SW 1271 (cell line): ENCODE measurements at regions not wholly inside any gene's neighbourhood (a gene's known extent, or its start where the extent isn't known, plus 50 kb on each side); places are given as distances from the start of the nearest gene placed in this dataset.

Experiments used
- DNase-seq, 2 experiments: peaks; one replicate each; lab custom pipeline; 2025; lab: John Stamatoyannopoulos, UW

DNA sequence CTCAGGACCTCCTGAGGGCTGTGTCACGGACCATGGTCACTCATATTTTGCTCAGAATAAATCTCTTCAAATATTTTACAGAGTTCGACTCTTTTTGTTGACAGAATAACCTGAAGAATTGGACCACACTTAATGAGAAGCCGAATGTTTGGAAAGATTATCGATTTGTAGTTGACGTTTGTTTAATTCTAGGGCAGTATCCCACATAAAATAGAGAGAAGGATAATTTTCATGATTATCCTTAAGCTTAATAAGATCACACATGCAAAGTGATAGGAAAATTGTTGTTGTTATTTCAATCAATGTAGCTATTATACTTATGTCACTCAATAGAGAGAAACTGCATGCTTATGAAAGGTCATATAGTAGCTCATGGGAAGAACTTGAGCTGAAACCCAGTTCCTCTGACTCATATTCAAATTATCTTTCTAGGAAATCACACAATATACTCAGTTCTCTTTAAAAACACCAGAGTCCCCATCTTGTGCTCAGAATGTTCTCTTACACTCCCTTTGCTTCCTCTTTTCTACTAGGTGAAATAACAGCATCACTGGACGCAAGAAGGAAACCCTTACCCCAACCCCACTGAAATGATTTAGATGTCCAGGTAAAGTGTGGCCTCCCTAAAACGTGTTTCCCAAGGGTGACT lies 982.1 kb downstream of the TSN start:
- no peak for DNase-seq

DNA sequence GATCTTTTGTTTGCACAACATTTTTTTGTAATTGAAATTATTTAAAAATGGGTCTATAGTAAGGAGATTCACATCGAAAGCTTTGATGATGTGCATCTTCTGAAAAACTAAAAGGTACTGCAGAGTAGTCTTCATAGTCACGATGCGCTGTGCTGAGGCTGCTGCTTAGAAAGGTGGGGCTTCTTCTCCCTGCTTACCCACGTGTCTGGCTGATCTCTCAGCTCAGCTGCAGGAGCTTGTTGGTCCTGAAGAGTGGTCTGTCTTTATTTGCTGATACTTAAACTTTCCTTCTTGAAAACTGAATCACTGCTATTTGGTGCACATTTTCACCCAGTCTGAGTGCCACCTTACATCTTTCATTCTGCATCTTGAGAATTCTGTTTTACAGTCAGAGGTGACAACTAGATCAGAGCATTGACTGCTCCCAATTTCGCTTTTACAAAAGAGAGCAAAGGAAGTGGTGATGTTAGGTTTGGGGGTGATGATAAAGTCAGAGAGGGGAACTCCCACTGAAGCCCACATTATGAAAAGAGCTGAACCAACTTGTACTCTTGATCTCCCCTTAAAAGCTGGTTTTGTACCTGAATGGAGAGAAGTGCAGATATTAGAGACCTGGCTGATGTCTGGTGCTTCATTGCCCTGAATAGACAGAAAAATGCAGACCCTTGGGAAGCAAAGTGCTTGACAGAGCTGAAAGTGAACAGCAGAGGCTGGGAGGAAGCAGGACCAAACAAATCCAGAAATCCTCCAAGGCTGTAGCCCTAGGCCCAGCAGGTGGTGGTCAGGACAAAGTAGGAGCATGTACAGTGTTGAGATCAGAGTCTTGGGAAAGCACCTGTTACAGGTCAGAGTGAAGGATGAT lies 984.5 kb downstream of the TSN start:
- DNase-seq, result no peak

GRCh38 chr2:122740594-122740948 lies 985.1 kb downstream of the TSN start:
- no peak for DNase-seq

DNA sequence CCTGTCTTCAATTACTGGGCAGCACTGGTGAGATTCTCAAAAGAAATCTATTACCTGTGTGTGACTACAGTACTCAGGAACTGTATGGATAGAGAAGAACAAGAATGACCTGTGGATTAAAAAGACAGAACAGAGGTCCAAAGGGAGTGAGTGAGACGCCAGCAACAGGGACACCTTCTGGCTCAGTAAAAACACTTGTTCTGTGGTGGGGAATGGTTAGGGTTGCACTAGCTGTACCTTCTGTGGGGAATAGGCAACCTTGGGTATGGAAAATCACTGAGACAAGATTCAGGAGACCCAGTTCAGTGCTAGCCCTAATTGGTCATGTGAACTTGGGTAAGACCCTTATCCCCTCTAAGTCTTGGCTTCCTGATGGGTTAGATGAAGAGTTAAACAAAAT lies 986.0 kb downstream of the TSN start:
- DNase-seq, result no peak

GRCh38 chr2:122743021-122743675 lies 987.7 kb downstream of the TSN start:
- DNase-seq, result no peak

DNA sequence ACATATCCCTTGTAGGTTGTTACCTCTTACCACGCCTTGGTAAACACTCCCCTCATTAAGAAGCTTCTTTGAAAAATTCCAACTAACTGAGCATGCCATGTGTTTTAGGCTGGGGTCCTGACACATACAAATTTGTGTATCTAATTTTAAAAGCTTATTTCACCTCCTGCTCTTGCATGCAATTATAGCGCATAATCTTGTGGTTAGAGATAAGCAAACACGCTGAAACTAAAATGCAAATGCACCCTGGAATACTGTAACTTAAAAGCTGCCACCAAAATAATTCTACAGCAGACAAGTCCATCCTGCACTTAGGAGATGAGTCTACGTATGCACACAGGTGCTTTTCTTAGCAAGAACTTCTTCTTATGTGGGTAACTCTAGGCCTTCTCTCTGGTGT lies 990.2 kb downstream of the TSN start:
- no peak for DNase-seq

DNA sequence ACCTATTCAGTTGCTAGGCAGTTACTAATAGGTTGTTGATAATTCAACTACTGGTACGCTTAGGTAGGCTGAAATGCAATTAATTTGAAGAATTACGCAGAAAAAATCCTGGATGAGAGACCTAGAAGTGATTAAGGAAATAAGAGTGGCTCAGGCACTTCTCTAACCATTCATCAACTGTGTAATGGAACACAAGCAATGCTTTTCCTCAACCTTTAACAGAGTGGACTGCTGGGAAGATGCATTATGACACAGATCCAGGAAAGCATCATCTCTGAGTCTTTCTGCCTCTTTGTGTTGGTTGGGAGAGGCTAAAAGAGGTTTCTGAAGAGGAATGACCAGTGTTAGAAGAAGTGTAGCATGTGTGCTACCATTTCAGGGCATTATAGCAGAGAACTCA lies 992.2 kb downstream of the TSN start:
- DNase-seq, result no peak

DNA sequence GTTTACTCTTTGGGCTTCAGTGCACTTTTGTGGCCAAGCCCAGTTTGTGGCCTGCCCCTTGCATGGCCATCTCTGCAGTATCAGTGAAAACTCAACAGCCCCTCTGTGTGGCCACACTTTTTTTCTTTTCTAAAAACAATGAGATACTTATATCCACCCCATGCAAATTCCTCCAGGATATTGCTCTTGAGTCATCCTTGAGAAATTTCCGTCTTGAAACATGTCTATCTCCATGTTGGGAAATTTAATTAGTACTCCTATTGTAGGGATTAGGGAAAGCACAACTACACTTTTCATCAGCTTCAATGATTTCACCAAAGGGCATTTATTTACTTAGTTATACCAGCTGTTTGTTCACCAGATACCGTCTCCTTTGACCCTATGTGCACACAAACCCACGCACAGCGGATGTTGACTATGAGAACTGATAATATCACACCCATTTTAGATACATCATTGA lies 993.1 kb downstream of the TSN start:
- no peak for DNase-seq

DNA sequence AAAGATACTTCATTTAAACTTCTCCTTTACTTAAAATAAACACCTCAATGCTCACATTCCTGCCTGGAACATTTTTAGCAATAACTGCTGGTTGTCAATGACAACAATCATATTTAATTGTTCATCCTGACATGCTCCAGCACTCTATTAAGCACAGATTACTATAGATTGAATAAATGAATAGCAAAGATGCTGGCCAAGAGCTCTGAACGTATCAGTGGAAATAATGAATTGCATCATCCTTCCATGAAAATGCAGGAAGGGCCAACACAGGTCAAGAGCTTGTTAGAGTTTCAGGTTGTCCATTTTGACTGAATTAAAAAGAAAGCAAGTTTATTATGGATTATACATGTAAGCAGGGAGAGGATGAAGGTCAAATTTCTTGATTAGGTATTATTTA lies 994.0 kb downstream of the TSN start:
- no peak for DNase-seq

DNA sequence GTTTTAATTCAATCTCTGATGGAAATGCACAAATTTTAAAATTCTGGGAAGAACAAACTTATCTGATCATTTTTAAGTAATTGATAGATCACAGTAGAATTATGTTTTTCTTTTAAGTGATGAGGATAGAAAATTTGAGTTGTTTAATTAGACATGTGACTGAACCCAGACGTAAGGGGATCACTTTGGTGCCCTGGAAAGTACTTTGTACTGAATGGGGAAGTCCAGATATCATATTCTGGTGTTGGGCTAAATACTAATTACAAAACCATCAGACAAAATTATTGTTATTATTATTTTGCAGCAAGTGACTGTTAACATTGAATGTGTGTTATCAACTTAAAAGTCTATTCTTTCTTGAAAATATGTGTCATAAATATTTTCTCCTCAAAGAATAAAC lies 994.6 kb downstream of the TSN start:
- DNase-seq, result no peak

DNA sequence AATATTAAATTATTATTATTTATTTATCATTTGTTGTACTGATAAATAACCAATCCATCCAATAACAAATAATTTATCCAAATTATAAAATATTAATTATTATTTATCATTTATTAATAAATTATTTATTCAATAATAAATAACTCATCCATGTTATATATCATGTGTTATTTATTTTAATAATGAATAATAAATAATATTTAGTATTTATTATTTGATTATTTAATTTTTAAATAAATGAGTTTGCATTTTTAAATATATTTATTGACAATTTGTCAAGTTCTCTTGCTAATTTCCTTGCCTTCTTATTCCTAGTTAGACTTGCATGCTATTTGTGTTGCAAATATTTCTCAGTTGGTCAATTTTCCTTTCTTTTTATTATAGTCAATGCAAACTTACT lies 995.4 kb downstream of the TSN start:
- no peak for DNase-seq

GRCh38 chr2:122753336-122753735 lies 997.9 kb downstream of the TSN start:
- no peak for DNase-seq

DNA sequence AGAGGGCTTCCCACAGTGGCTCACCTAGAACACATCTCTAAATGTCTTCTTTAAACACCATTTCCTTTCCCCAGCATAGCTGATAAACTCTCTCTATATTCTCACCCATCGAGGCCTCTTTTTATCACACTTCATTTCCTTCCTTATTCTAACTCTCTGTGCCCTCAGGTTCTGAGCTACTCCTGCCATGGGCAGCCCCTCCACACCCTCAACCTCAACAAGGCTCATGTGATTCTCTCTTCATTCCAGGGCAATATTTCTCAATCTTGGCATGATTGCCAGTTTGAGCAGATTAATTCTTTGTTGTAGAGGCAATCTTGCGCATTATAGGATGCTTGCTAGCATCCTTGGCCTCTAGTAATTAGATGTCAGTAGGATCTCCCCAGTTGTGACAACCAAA lies 999.1 kb downstream of the TSN start:
- DNase-seq, result no peak

GRCh38 chr2:122755281-122755780 lies 999.9 kb downstream of the TSN start:
- no peak for DNase-seq

- DNase-seq, result no peak
Measured at GRCh38 chr2:122758967-122759366, 1003.5 kb downstream of the TSN start.

DNA sequence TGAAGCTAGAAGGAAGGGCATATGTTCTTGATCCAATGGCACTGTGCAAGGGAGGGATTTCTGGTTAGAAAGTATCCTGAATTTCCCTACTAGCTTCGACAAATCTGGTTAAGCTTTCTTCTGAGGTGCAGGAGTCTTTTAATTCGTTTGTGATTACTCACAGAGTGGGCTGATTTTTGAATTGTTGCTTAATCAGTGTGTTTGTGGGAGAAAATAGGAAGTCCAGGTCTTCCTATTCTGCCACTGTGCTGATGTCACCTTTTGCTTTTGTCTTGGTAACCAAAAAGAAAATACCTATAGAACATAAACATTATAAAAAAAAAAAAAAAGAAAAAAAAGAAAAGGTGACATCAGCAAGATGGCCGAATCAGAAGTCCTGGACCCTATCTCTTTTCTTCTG lies 1008.6 kb downstream of the TSN start:
- no peak for DNase-seq

GRCh38 chr2:122780251-122780650 lies 1024.8 kb downstream of the TSN start:
- no peak for DNase-seq

GRCh38 chr2:122794100-122794499 lies 1038.6 kb downstream of the TSN start:
- no peak for DNase-seq

- no peak for DNase-seq
Measured at GRCh38 chr2:122795763-122796162, 1040.3 kb downstream of the TSN start.

DNA sequence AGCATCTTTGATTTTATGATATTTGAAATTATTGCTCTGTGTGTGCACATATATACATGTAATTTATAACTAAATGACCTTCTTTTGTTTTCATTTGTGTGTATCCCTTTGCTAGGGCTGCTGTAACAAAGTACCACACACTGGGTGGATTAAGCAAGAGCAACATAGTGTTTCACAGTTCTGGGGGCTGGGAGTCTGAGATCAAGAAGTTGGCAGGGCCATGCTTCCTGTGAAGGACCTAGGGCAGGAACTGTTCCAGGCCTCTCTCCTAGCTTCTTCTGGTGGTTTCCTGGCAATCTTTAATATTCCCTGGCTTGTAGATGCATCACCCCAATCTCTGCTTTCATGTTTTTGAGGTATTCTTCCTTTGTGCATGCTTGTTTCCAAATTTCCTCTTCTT lies 1043.9 kb downstream of the TSN start:
- no peak for DNase-seq

DNA sequence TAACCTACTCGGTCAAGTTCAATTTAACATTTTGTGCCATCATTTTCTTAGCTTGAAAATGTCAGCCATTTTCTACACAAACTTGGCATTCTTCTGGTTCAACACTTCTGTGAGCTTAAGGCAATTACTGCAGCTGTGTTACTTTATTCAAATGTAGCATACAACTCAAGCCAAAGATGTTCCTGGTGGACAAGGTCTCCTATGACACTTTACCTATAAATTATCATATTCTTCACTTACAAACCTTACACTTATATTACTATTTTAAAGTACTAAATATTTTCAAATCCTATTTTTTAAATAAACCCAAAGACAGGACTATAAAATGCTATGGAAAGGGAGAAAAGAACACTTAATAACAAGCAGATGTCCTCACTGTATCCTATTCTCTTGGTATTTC lies 1045.3 kb downstream of the TSN start:
- DNase-seq, result no peak

- DNase-seq, result no peak
Measured at GRCh38 chr2:122804494-122804893, 1049.0 kb downstream of the TSN start.

DNA sequence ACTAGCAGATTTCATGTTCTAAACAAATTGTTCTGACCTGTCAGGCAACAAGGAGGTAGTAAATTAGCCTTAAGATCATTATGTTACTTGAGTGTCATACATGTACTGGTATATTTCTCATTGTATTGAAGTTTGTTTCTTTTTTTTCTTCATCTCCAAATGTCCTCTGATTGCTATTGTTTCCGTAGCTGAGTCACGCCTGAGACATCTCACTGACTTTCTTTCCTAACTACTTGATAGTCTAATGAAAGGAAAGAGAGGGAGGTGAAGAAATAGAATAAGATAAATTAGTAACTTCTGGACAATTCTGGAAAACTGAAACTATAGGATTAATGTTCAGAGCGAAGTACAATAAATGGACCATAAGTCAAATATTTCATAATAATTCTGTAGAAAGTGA lies 1049.9 kb downstream of the TSN start:
- no peak for DNase-seq
